Stimulated activated CD8-positive, alpha-beta memory T cell treated with anti-CD3 and anti-CD28 coated beads, Interleukin-7, amount 100 ng/mL, for 24 hours (primary cell): ENCODE measurements at regions not wholly inside any gene's neighbourhood (a gene's known extent, or its start where the extent isn't known, plus 50 kb on each side); places are given as distances from the start of the nearest gene placed in this dataset.

ENCODE experiments used
- DNase-seq: peaks from one replicate; pipeline ENCODE4 v3.0.0-alpha.2; 2020; ENCODE audit warnings: low read depth

- DNase-seq, result no peak
Measured at GRCh38 chrY:19354857-19355173, 389.7 kb downstream of the KDM5D start.

- no peak for DNase-seq
Measured at GRCh38 chrY:19354061-19354856, 390.3 kb downstream of the KDM5D start.

- DNase-seq, result no peak
Measured at GRCh38 chrY:19351616-19352015, 392.9 kb downstream of the KDM5D start.

- DNase-seq, result no peak
Measured at GRCh38 chrY:19321701-19322100, 422.8 kb downstream of the KDM5D start.

GRCh38 chrY:19319135-19319534, 425.4 kb downstream of the KDM5D start:
- DNase-seq, result no peak

- no peak for DNase-seq
Measured at GRCh38 chrY:19317271-19317987, 427.1 kb downstream of the KDM5D start.

- no peak for DNase-seq
Measured at GRCh38 chrY:19307627-19308026, 436.9 kb downstream of the KDM5D start.

GRCh38 chrY:19303136-19303535, 441.4 kb downstream of the KDM5D start:
- DNase-seq, result no peak

- no peak for DNase-seq
Measured at GRCh38 chrY:19290925-19291324, 453.6 kb downstream of the KDM5D start.

GRCh38 chrY:19274076-19274475, 470.4 kb downstream of the KDM5D start:
- DNase-seq, result no peak

- DNase-seq, result no peak
Measured at GRCh38 chrY:19268331-19268730, 476.2 kb downstream of the KDM5D start.

- no peak for DNase-seq
Measured at GRCh38 chrY:19265404-19265803, 479.1 kb downstream of the KDM5D start.

GRCh38 chrY:19262310-19262709, 482.2 kb downstream of the KDM5D start:
- DNase-seq, result no peak

- DNase-seq, result no peak
Measured at GRCh38 chrY:19232276-19232994, 458.9 kb upstream of the HSFY2 start.

GRCh38 chrY:19220784-19221183, 447.2 kb upstream of the HSFY2 start:
- no peak for DNase-seq

- no peak for DNase-seq
Measured at GRCh38 chrY:19208915-19209314, 435.4 kb upstream of the HSFY2 start.

GRCh38 chrY:19207048-19207447, 433.5 kb upstream of the HSFY2 start:
- no peak for DNase-seq

- DNase-seq, result no peak
Measured at GRCh38 chrY:19180824-19181223, 407.3 kb upstream of the HSFY2 start.

- DNase-seq, result no peak
Measured at GRCh38 chrY:19168202-19168565, 394.6 kb upstream of the HSFY2 start.

GRCh38 chrY:19167319-19168201, 394.0 kb upstream of the HSFY2 start:
- DNase-seq, result no peak

- no peak for DNase-seq
Measured at GRCh38 chrY:19148783-19149182, 375.2 kb upstream of the HSFY2 start.

- no peak for DNase-seq
Measured at GRCh38 chrY:19146296-19146695, 372.8 kb upstream of the HSFY2 start.
